COLO829 (cell line): ENCODE measurements at regions not wholly inside any gene's neighbourhood (a gene's known extent, or its start where the extent isn't known, plus 50 kb on each side); places are given as distances from the start of the nearest gene placed in this dataset.
"Not testable (repeated sequence)": the region's sequence is repeated elsewhere in the genome, so short reads cannot be mapped to it uniquely, and the experiment has no call there.

Experiments used
- DNase-seq: peaks from one replicate; pipeline ENCODE4 v3.0.0; 2012; ENCODE audit warnings: low spot score

- no peak for DNase-seq
Measured at GRCh38 chr2:16240402-16240801, 300.1 kb downstream of the MYCN start.

- DNase-seq = no peak
Measured at GRCh38 chr2:16239296-16239850, 299.0 kb downstream of the MYCN start.

GRCh38 chr2:16238786-16239185, 298.4 kb downstream of the MYCN start:
- no peak for DNase-seq

GRCh38 chr2:16238001-16238761, 297.8 kb downstream of the MYCN start:
- DNase-seq = no peak

- no peak for DNase-seq
Measured at GRCh38 chr2:16235747-16236146, 295.4 kb downstream of the MYCN start.

- DNase-seq = not testable (repeated sequence)
Measured at GRCh38 chr2:16235291-16235690, 294.9 kb downstream of the MYCN start.

- DNase-seq = no peak
Measured at GRCh38 chr2:16228951-16229350, 288.6 kb downstream of the MYCN start.

- DNase-seq = no peak
Measured at GRCh38 chr2:16228471-16228870, 288.1 kb downstream of the MYCN start.

- no peak for DNase-seq
Measured at GRCh38 chr2:16227811-16228462, 287.6 kb downstream of the MYCN start.

- DNase-seq = no peak
Measured at GRCh38 chr2:16226943-16227664, 286.8 kb downstream of the MYCN start.

GRCh38 chr2:16226381-16226780, 286.0 kb downstream of the MYCN start:
- no peak for DNase-seq

GRCh38 chr2:16225545-16225944, 285.2 kb downstream of the MYCN start:
- no peak for DNase-seq

GRCh38 chr2:16225071-16225470, 284.7 kb downstream of the MYCN start:
- DNase-seq = no peak

GRCh38 chr2:16224298-16225045, 284.1 kb downstream of the MYCN start:
- no peak for DNase-seq

GRCh38 chr2:16223841-16224177, 283.5 kb downstream of the MYCN start:
- DNase-seq = no peak

- DNase-seq = no peak
Measured at GRCh38 chr2:16223161-16223840, 283.0 kb downstream of the MYCN start.

- DNase-seq = no peak
Measured at GRCh38 chr2:16222326-16222725, 282.0 kb downstream of the MYCN start.

- no peak for DNase-seq
Measured at GRCh38 chr2:16221461-16222010, 281.2 kb downstream of the MYCN start.

GRCh38 chr2:16219292-16219975, 279.1 kb downstream of the MYCN start:
- DNase-seq = no peak

GRCh38 chr2:16218625-16219024, 278.3 kb downstream of the MYCN start:
- DNase-seq = no peak

- no peak for DNase-seq
Measured at GRCh38 chr2:16218161-16218560, 277.8 kb downstream of the MYCN start.
